NCI-H146 treated with DMSO at 0.1 percent for 48 hours (cell line): ENCODE measurements at regions not wholly inside any gene's neighbourhood (a gene's known extent, or its start where the extent isn't known, plus 50 kb on each side); places are given as distances from the start of the nearest gene placed in this dataset.
"Not testable (repeated sequence)": the region's sequence is repeated elsewhere in the genome, so short reads cannot be mapped to it uniquely, and the experiment has no call there.

ENCODE experiments used
- DNase-seq: peaks from one replicate; lab custom pipeline; 2025; ENCODE audit not compliant: unreplicated experiment; lab: John Stamatoyannopoulos, UW

- DNase-seq = no peak
Observed at GRCh38 chr3:64393193-64393592, 167.9 kb upstream of the PRICKLE2 start.

GRCh38 chr3:64392001-64392400 is 166.7 kb upstream of the PRICKLE2 start:
- no peak for DNase-seq

- no peak for DNase-seq
Observed at GRCh38 chr3:64390893-64391292, 165.6 kb upstream of the PRICKLE2 start.

- no peak for DNase-seq
Observed at GRCh38 chr3:64388886-64389285, 163.6 kb upstream of the PRICKLE2 start.

- no peak for DNase-seq
Observed at GRCh38 chr3:64387688-64388087, 162.4 kb upstream of the PRICKLE2 start.

- DNase-seq = no peak
Observed at GRCh38 chr3:64385277-64385676, 160.0 kb upstream of the PRICKLE2 start.

GRCh38 chr3:64384561-64384960 is 159.3 kb upstream of the PRICKLE2 start:
- no peak for DNase-seq

GRCh38 chr3:64382153-64382552 is 156.9 kb upstream of the PRICKLE2 start:
- DNase-seq = no peak

- no peak for DNase-seq
Observed at GRCh38 chr3:64381367-64381766, 156.1 kb upstream of the PRICKLE2 start.

GRCh38 chr3:64380546-64380945 is 155.3 kb upstream of the PRICKLE2 start:
- DNase-seq = no peak

- DNase-seq = no peak
Observed at GRCh38 chr3:64379221-64379620, 154.0 kb upstream of the PRICKLE2 start.

GRCh38 chr3:64377942-64378341 is 152.7 kb upstream of the PRICKLE2 start:
- no peak for DNase-seq

- no peak for DNase-seq
Observed at GRCh38 chr3:64375737-64376136, 150.5 kb upstream of the PRICKLE2 start.

- DNase-seq = no peak
Observed at GRCh38 chr3:64369390-64369789, 144.1 kb upstream of the PRICKLE2 start.

- no peak for DNase-seq
Observed at GRCh38 chr3:64368257-64369020, 143.2 kb upstream of the PRICKLE2 start.

GRCh38 chr3:64365877-64366276 is 140.6 kb upstream of the PRICKLE2 start:
- no peak for DNase-seq

GRCh38 chr3:64363842-64364241 is 138.6 kb upstream of the PRICKLE2 start:
- no peak for DNase-seq

GRCh38 chr3:64361962-64362735 is 136.9 kb upstream of the PRICKLE2 start:
- no peak for DNase-seq

GRCh38 chr3:64361036-64361435 is 135.8 kb upstream of the PRICKLE2 start:
- not testable (repeated sequence) for DNase-seq

GRCh38 chr3:64360280-64360679 is 135.0 kb upstream of the PRICKLE2 start:
- DNase-seq = no peak

GRCh38 chr3:64359735-64360134 is 134.5 kb upstream of the PRICKLE2 start:
- no peak for DNase-seq

- DNase-seq = peak; percentile 37
Observed at GRCh38 chr3:64358853-64359252, 133.6 kb upstream of the PRICKLE2 start.
